Liver (tissue), 8 donors: ENCODE measurements at regions not wholly inside any gene's neighbourhood (a gene's known extent, or its start where the extent isn't known, plus 50 kb on each side); places are given as distances from the start of the nearest gene placed in this dataset.

Experiments
- DNase-seq: peaks from one replicate; pipeline ENCODE4 v3.0.0-alpha.2; 2017; ENCODE audit warnings: low spot score
- H3K27ac ChIP-seq, 2 donors: one replicate each; pipeline ENCODE4 v1.7.0; 2013; ENCODE audit warnings: inconsistent platforms in 2 of 2, low read length in 2 of 2, control low read depth in 1 of 2, low read depth in 1 of 2, mild to moderate bottlenecking in 1 of 2
- H3K27me3 ChIP-seq, 4 donors: one replicate each; pipeline versions ENCODE4 v1.6.1 to v1.7.0; 2013; ENCODE audit warnings: low read length in 3 of 4, inconsistent platforms in 1 of 4, mild to moderate bottlenecking in 1 of 4, moderate library complexity in 1 of 4; ENCODE audit not compliant: control insufficient read depth in 4 of 4, insufficient read depth in 4 of 4
- H3K36me3 ChIP-seq, 4 donors: one replicate each; pipeline versions ENCODE4 v1.6.1 to v1.7.0; 2013; ENCODE audit warnings: low read length in 3 of 4, mild to moderate bottlenecking in 3 of 4, low read depth in 1 of 4, moderate library complexity in 1 of 4; ENCODE audit not compliant: control insufficient read depth in 4 of 4, insufficient read depth in 3 of 4
- H3K4me1 ChIP-seq, 4 donors: one replicate each; pipeline versions ENCODE4 v1.6.1 to v1.7.0; 2013; ENCODE audit warnings: low read length in 3 of 4, mild to moderate bottlenecking in 3 of 4, moderate library complexity in 1 of 4; ENCODE audit not compliant: control insufficient read depth in 4 of 4, insufficient read depth in 4 of 4
- H3K4me3 ChIP-seq, 3 donors: one replicate each; pipeline versions ENCODE4 v1.6.1 to v1.7.0; 2013; ENCODE audit warnings: low read length in 3 of 3, control low read depth in 1 of 3, low read depth in 1 of 3, mild to moderate bottlenecking in 1 of 3
- H3K9ac ChIP-seq, 2 donors: one replicate each; pipeline ENCODE4 v1.7.0; 2013; ENCODE audit warnings: low read length in 2 of 2, mild to moderate bottlenecking in 2 of 2, moderate library complexity in 2 of 2, control low read depth in 1 of 2, low read depth in 1 of 2
- H3K9me3 ChIP-seq, 4 donors: one replicate each; pipeline versions ENCODE4 v1.6.1 to v1.7.0; 2013; ENCODE audit warnings: low read length in 3 of 4; ENCODE audit not compliant: control insufficient read depth in 4 of 4
- CTCF ChIP-seq: fragments of 150-350 bp; IDR thresholded peaks from 2 replicates; pipeline ENCODE4 v1.5.1; 2017; ENCODE audit warnings: improper control_type of control experiment, low read depth, low read length; ENCODE audit not compliant: missing input control
- EGR1 ChIP-seq, 2 donors: IDR thresholded peaks; 2 replicates each; pipeline ENCODE4 v1.6.1; 2016 to 2018; ENCODE audit warnings: antibody characterized with exemption in 2 of 2, low read depth in 2 of 2
- FOXA2 ChIP-seq: IDR thresholded peaks from 2 replicates; pipeline ENCODE4 v1.6.1; 2016; ENCODE audit warnings: antibody characterized with exemption
- GABPA ChIP-seq, 2 donors: IDR thresholded peaks in 1 of 2; conservative IDR thresholded peaks in 1 of 2; 2 replicates each; pipeline ENCODE4 v1.6.1; 2016; ENCODE audit warnings: antibody characterized with exemption in 2 of 2, mild to moderate bottlenecking in 1 of 2, moderate library complexity in 1 of 2
- HNF4A ChIP-seq, 2 donors: conservative IDR thresholded peaks; 2 replicates each; pipeline ENCODE4 v1.6.1; 2016; ENCODE audit warnings: antibody characterized with exemption in 2 of 2, mild to moderate bottlenecking in 2 of 2
- HNF4G ChIP-seq: IDR thresholded peaks from 2 replicates; pipeline ENCODE4 v1.6.1; 2016; ENCODE audit warnings: antibody characterized with exemption
- JUND ChIP-seq, 2 donors: IDR thresholded peaks; 2 replicates each; pipeline ENCODE4 v1.6.1; 2016; ENCODE audit warnings: antibody characterized with exemption in 2 of 2
- MAX ChIP-seq: IDR thresholded peaks from 2 replicates; pipeline ENCODE4 v1.6.1; 2016; ENCODE audit warnings: antibody characterized with exemption
- NR2F2 ChIP-seq: IDR thresholded peaks from 2 replicates; pipeline ENCODE4 v1.6.1; 2016; ENCODE audit warnings: antibody characterized with exemption
- RAD21 ChIP-seq, 2 donors: IDR thresholded peaks; 2 replicates each; pipeline ENCODE4 v1.6.1; 2016; ENCODE audit warnings: antibody characterized with exemption in 2 of 2, mild to moderate bottlenecking in 2 of 2
- RXRA ChIP-seq, 2 donors: IDR thresholded peaks; 2 replicates each; pipeline ENCODE4 v1.6.1; 2017 to 2018; ENCODE audit warnings: antibody characterized with exemption in 2 of 2, mild to moderate bottlenecking in 1 of 2
- SP1 ChIP-seq: IDR thresholded peaks from 2 replicates; pipeline ENCODE4 v1.6.1; 2018; ENCODE audit warnings: antibody characterized with exemption, mild to moderate bottlenecking
- TAF1 ChIP-seq: conservative IDR thresholded peaks from 2 replicates; pipeline ENCODE4 v1.6.1; 2016; ENCODE audit warnings: antibody characterized with exemption, mild to moderate bottlenecking
- WGBS: extraction: QIAGEN DNeasy Blood & Tissue Kit; methylation state at CpG from one replicate; pipeline ENCODE4 v1.1.7; 2013; 5-methylcytosine and 5-hydroxymethylcytosine counted together
- TF ChIP-seq, protein P1 (sequence below): IDR thresholded peaks from 2 replicates; pipeline ENCODE4 v1.6.1; 2016; ENCODE audit warnings: antibody characterized with exemption
- TF ChIP-seq, protein P2 (sequence below): IDR thresholded peaks from 2 replicates; pipeline ENCODE4 v1.6.1; 2016; ENCODE audit warnings: antibody characterized with exemption
- donor health status: healthy.
- donor health status: healthy.
- donor health status: healthy.
- donor health status: healthy.
- donor health status: healthy.

DNA sequence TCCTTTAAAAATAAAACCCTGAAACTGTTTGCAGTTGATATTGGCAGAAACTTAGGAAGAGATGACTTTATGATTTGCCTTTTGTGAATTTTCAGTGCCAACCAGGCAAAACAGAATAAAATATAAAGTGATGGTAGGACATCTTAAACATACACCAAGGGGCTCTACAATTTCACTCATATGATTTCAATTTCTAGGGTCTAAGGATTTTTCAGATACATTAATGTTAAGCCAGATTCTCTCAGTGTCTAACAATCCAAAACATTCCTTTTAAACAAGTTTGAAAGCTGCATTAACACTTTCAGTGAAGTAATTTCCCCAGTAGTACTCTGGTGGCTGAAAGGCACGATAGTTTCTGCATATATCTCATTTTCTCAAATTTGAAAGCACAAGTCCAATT lies 1262.0 kb upstream of the ADGRL3 start:
- no peak overlapping the region for H3K4me3 ChIP-seq
- H3K36me3 ChIP-seq = no peaks in the 10 kb centered on the region
- H3K27me3 ChIP-seq = no peaks in the 10 kb centered on the region
- H3K4me1 ChIP-seq = no peaks in the 10 kb centered on the region
- H3K9me3 ChIP-seq = peaks cover 0 to 2% (median 0%) of the 10 kb centered on the region in 4 donors
- no peak for DNase-seq
- 74% methylated on average over 1 of the region's 1 CpG for WGBS
- no peak overlapping the region for H3K9ac ChIP-seq
- H3K27ac ChIP-seq = no peak overlapping the region
- TF ChIP-seq JUND (IDR thresholded peaks at IDR 0.05) (no peak), FOXA2 (no peak), SP1 (no peak)
- TF ChIP-seq, protein P1, sequence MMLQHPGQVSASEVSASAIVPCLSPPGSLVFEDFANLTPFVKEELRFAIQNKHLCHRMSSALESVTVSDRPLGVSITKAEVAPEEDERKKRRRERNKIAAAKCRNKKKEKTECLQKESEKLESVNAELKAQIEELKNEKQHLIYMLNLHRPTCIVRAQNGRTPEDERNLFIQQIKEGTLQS = no peak

DNA sequence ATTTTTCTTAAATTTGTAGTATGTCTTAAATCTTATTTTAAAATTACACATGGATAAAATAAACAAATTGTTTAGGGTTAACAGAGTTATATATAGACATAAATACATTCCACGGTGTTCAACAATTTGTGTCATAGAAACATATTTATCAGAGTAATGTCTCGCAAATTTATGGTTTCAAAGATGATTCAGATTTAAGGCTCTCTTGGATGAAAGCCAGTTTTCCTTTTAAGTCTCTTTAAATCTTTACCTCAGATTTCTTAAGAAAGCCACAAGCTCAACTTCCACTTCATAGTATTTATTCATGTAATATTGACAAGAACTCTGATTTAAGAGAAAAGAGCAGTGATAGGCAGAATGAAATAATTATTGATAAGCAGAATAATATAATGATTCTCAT lies 1254.8 kb upstream of the ADGRL3 start:
- peaks cover 0 to 2% (median 0%) of the 10 kb centered on the region in 4 donors for H3K9me3 ChIP-seq
- no peaks in the 10 kb centered on the region for H3K4me1 ChIP-seq
- H3K36me3 ChIP-seq = no peaks in the 10 kb centered on the region
- WGBS = 77% methylated on average over 2 of the region's 2 CpGs
- H3K4me3 ChIP-seq = no peak overlapping the region
- H3K27ac ChIP-seq = no peak overlapping the region
- no peak for TF ChIP-seq EGR1 (IDR thresholded peaks at IDR 0.05; ENCODE audit: low read depth in 2 of 2)
- no peak for TF ChIP-seq CTCF
- TF ChIP-seq HNF4G = no peak
- TF ChIP-seq FOXA2 = no peak
- no peak for TF ChIP-seq HNF4A (conservative IDR thresholded peaks at IDR 0.05)
- no peak for TF ChIP-seq NR2F2
- no peak for TF ChIP-seq RAD21 (IDR thresholded peaks at IDR 0.05)
- TF ChIP-seq MAX = no peak
- TF ChIP-seq TAF1 = no peak
- no peak for DNase-seq
- no peak overlapping the region for H3K9ac ChIP-seq
- H3K27me3 ChIP-seq = no peaks in the 10 kb centered on the region

DNA sequence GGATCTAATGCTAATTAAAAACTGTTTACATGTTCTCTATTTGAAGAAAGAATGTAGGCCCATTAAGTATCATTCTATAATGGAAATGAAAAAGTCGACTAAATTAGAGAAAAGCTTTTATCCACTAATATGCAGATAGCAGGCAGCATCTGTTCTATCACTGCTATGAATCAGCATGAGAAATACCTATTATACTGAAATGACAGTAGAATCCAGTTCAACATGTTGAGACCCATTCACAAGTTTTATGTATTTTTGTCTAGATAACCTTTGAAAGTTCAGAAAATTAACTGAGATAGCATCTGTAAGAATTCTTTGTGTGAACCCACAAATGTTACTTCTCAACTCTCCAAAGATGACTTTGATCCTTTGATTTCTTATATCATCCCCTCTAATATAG lies 1254.4 kb upstream of the ADGRL3 start:
- no peak for DNase-seq
- WGBS = 67% methylated on average over 1 of the region's 1 CpG

More for the DNA sequence above, 1254.4 kb upstream of the ADGRL3 start:
- H3K36me3 ChIP-seq = no peaks in the 10 kb centered on the region
- H3K4me3 ChIP-seq = no peak overlapping the region
- no peaks in the 10 kb centered on the region for H3K4me1 ChIP-seq
- H3K9ac ChIP-seq = no peak overlapping the region
- H3K9me3 ChIP-seq = peaks cover 0 to 2% (median 0%) of the 10 kb centered on the region in 4 donors
- H3K27me3 ChIP-seq = no peaks in the 10 kb centered on the region
- TF ChIP-seq JUND (IDR thresholded peaks at IDR 0.05) (no peak), GABPA (IDR thresholded peaks at IDR 0.05 in 1 of 2, conservative IDR thresholded peaks at IDR 0.05 in 1 of 2) (no peak), HNF4G (no peak), RXRA (IDR thresholded peaks at IDR 0.05) (no peak), HNF4A (conservative IDR thresholded peaks at IDR 0.05) (no peak)
- TF ChIP-seq, protein P2, sequence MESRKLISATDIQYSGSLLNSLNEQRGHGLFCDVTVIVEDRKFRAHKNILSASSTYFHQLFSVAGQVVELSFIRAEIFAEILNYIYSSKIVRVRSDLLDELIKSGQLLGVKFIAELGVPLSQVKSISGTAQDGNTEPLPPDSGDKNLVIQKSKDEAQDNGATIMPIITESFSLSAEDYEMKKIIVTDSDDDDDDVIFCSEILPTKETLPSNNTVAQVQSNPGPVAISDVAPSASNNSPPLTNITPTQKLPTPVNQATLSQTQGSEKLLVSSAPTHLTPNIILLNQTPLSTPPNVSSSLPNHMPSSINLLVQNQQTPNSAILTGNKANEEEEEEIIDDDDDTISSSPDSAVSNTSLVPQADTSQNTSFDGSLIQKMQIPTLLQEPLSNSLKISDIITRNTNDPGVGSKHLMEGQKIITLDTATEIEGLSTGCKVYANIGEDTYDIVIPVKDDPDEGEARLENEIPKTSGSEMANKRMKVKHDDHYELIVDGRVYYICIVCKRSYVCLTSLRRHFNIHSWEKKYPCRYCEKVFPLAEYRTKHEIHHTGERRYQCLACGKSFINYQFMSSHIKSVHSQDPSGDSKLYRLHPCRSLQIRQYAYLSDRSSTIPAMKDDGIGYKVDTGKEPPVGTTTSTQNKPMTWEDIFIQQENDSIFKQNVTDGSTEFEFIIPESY = no peak
- H3K27ac ChIP-seq = no peak overlapping the region
